ENCODE measurements at regions not wholly inside any gene's neighbourhood (a gene's known extent, or its start where the extent isn't known, plus 50 kb on each side); places are given as distances from the start of the nearest gene placed in this dataset.

GRCh38 chr4:106677213-106677612 lies 308.6 kb upstream of the GIMD1 start:
- Histone ChIP-seq H3K9ac (ENCODE audit: control insufficient read depth, insufficient read depth, low read length) (no peak overlapping the region), H3K9me3 (replicated peaks; ENCODE audit: control insufficient read depth, insufficient read depth, low read length) (no peaks in the 10 kb centered on the region), H3K27me3 (replicated peaks in 1 of 2; ENCODE audit: control insufficient read depth in 2 of 2, insufficient read depth in 2 of 2, low read length in 1 of 2) (no peaks in the 10 kb centered on the region), H2AFZ (ENCODE audit: control insufficient read depth, low read depth, low read length) (no peak overlapping the region), H3K79me2 (ENCODE audit: control insufficient read depth, insufficient read depth, low read length) (no peaks in the 10 kb centered on the region), H4K20me1 (ENCODE audit: control insufficient read depth, insufficient read depth) (no peaks in the 10 kb centered on the region), H3K4me3 (no peak overlapping the region), H3K4me2 (ENCODE audit: control insufficient read depth, insufficient read depth) (no peak overlapping the region), H3K4me1 (ENCODE audit: control insufficient read depth, insufficient read depth, low read length) (no peaks in the 10 kb centered on the region), H3K27ac (ENCODE audit: control insufficient read depth, insufficient read depth) (no peak overlapping the region), H3K36me3 (ENCODE audit: control insufficient read depth in 2 of 2, insufficient read depth in 2 of 2, low read length in 1 of 2) (no peaks in the 10 kb centered on the region)
- FAIRE-seq: no peak
- in situ Hi-C loops (cut with MboI) (no loop called here), intact Hi-C loops (cut with micrococcal nuclease; ENCODE audit: unreplicated experiment) (no loop called here)
- BruUV-seq (replicated peaks): no TSS peak
- ChIA-PET POLR2A (no interaction called here), CTCF (no interaction called here), SMC1A (ENCODE audit: uncharacterized antibody, unreplicated experiment) (no interaction called here), RAD21 (ENCODE audit: unreplicated experiment) (no interaction called here)
- ATAC-seq: no peak
- TF ChIP-seq ZNF384 (IDR thresholded peaks at IDR 0.05; ENCODE audit: borderline replicate concordance, low read depth, low read length) (no peak), DPF2 (IDR thresholded peaks at IDR 0.05) (no peak)
- no peak for DNase-seq (ENCODE audit: low read depth, low spot score)

GRCh38 chr4:106676173-106676921 lies 307.8 kb upstream of the GIMD1 start:
- Histone ChIP-seq H3K4me3 (no peak overlapping the region), H4K20me1 (ENCODE audit: control insufficient read depth, insufficient read depth) (no peaks in the 10 kb centered on the region), H3K4me1 (ENCODE audit: control insufficient read depth, insufficient read depth, low read length) (no peaks in the 10 kb centered on the region), H3K36me3 (ENCODE audit: control insufficient read depth in 2 of 2, insufficient read depth in 2 of 2, low read length in 1 of 2) (no peaks in the 10 kb centered on the region), H3K79me2 (ENCODE audit: control insufficient read depth, insufficient read depth, low read length) (no peaks in the 10 kb centered on the region), H3K9ac (ENCODE audit: control insufficient read depth, insufficient read depth, low read length) (no peak overlapping the region), H3K27me3 (replicated peaks in 1 of 2; ENCODE audit: control insufficient read depth in 2 of 2, insufficient read depth in 2 of 2, low read length in 1 of 2) (no peaks in the 10 kb centered on the region), H3K4me2 (ENCODE audit: control insufficient read depth, insufficient read depth) (no peak overlapping the region), H3K9me3 (replicated peaks; ENCODE audit: control insufficient read depth, insufficient read depth, low read length) (no peaks in the 10 kb centered on the region), H2AFZ (ENCODE audit: control insufficient read depth, low read depth, low read length) (no peak overlapping the region), H3K27ac (ENCODE audit: control insufficient read depth, insufficient read depth) (no peak overlapping the region)
- in situ Hi-C loops (cut with MboI): no loop called here
- no TSS peak for BruUV-seq (replicated peaks)
- ChIA-PET RAD21 (ENCODE audit: unreplicated experiment) (no interaction called here), POLR2A (no interaction called here), SMC1A (ENCODE audit: uncharacterized antibody, unreplicated experiment) (no interaction called here), CTCF (no interaction called here)
- 55% methylated on average over 3 of the region's 3 CpGs for WGBS (ENCODE audit: insufficient coverage, insufficient replicate concordance, low lambda C conversion rate, missing lambda C conversion rate)
- TF ChIP-seq ZZZ3 (IDR thresholded peaks at IDR 0.05; ENCODE audit: control insufficient read depth, insufficient read length, low read depth) (no peak), E2F4 (IDR thresholded peaks at IDR 0.05; ENCODE audit: low read depth, low read length) (no peak), STAT1 (conservative IDR thresholded peaks at IDR 0.05) (no peak), CHD1 (IDR thresholded peaks at IDR 0.05; ENCODE audit: low read depth, low read length) (no peak), RAD51 (IDR thresholded peaks at IDR 0.05) (no peak), CBFB (IDR thresholded peaks at IDR 0.05; ENCODE audit: low read depth) (no peak), SREBF1 (IDR thresholded peaks at IDR 0.05; ENCODE audit: low read length) (no peak), SMAD1 (IDR thresholded peaks at IDR 0.05; ENCODE audit: low read depth, partially characterized antibody) (no peak), JUNB (IDR thresholded peaks at IDR 0.05) (no peak)
- FAIRE-seq (no peak), DNase-seq (ENCODE audit: low read depth, low spot score) (no peak), ATAC-seq (no peak)
- intact Hi-C loops (cut with micrococcal nuclease; ENCODE audit: unreplicated experiment): no loop called here
